Keratinocyte (primary cell): ENCODE measurements at regions not wholly inside any gene's neighbourhood (a gene's known extent, or its start where the extent isn't known, plus 50 kb on each side); places are given as distances from the start of the nearest gene placed in this dataset.

ENCODE experiments used
- DNase-seq: peaks from one replicate; pipeline ENCODE4 v3.0.0-alpha.2; 2011; ENCODE audit warnings: low read depth, missing footprints, low spot score
- FAIRE-seq: peaks from 2 replicates; lab custom pipeline; 2011; peaks lifted over from hg19 to GRCh38; lab: Jason Lieb, UNC
- H2AFZ ChIP-seq: 2 replicates; pipeline ENCODE4 v1.6.0; 2012; ENCODE audit warnings: low read length, control low read depth, inconsistent platforms; ENCODE audit not compliant: control insufficient read depth
- H3K27ac ChIP-seq: 2 replicates; pipeline ENCODE4 v1.5.1; 2011; ENCODE audit warnings: low read length; ENCODE audit not compliant: control insufficient read depth, insufficient read depth
- H3K27me3 ChIP-seq: 3 replicates; pipeline ENCODE4 v1.6.0; 2011; ENCODE audit warnings: low read length; ENCODE audit not compliant: control insufficient read depth, insufficient read depth; ENCODE audit errors: extremely low read depth
- H3K36me3 ChIP-seq, 2 experiments: 2 replicates in 1 of 2; 3 replicates in 1 of 2; pipeline ENCODE4 v1.5.1; 2011; ENCODE audit warnings: low read length in 2 of 2, mild to moderate bottlenecking in 1 of 2; ENCODE audit not compliant: control insufficient read depth in 2 of 2, insufficient read depth in 2 of 2; ENCODE audit errors: extremely low read depth in 1 of 2
- H3K4me1 ChIP-seq: 3 replicates; pipeline ENCODE4 v1.5.1; 2011; ENCODE audit warnings: low read length; ENCODE audit not compliant: control insufficient read depth, insufficient read depth; ENCODE audit errors: extremely low read depth
- H3K4me2 ChIP-seq: 3 replicates; pipeline ENCODE4 v1.6.0; 2011; ENCODE audit warnings: low read depth, low read length; ENCODE audit not compliant: control insufficient read depth, insufficient read depth; ENCODE audit errors: extremely low read depth
- H3K4me3 ChIP-seq, 3 experiments: fragments of 200-600 bp in 1 of 3; sonication (generic) in 1 of 3; 2 replicates in 2 of 3; 3 replicates in 1 of 3; pipeline ENCODE4 v1.5.1; 2011 to 2016; ENCODE audit warnings: low read length in 3 of 3, mild to moderate bottlenecking in 3 of 3, control low read depth in 2 of 3, inconsistent platforms in 1 of 3, low read depth in 1 of 3, mixed read lengths in 1 of 3, mixed run types in 1 of 3, moderate library complexity in 1 of 3; ENCODE audit not compliant: control insufficient read depth in 2 of 3, insufficient read depth in 2 of 3; ENCODE audit errors: extremely low read depth in 1 of 3
- H3K79me2 ChIP-seq: 2 replicates; pipeline ENCODE4 v1.6.0; 2012; ENCODE audit warnings: low read length; ENCODE audit not compliant: control insufficient read depth, insufficient read depth
- H3K9ac ChIP-seq: 3 replicates; pipeline ENCODE4 v1.6.0; 2011; ENCODE audit warnings: low read length; ENCODE audit not compliant: control insufficient read depth, insufficient read depth; ENCODE audit errors: extremely low read depth
- H3K9me1 ChIP-seq: 3 replicates; pipeline ENCODE4 v1.6.0; 2011; ENCODE audit warnings: low read length; ENCODE audit not compliant: control insufficient read depth, insufficient read depth; ENCODE audit errors: extremely low read depth
- H3K9me3 ChIP-seq: 2 replicates; pipeline ENCODE4 v1.5.1; 2012; ENCODE audit warnings: low read depth, low read length; ENCODE audit not compliant: control insufficient read depth
- H4K20me1 ChIP-seq: 3 replicates; pipeline ENCODE4 v1.6.0; 2011; ENCODE audit warnings: low read length; ENCODE audit not compliant: control insufficient read depth, insufficient read depth; ENCODE audit errors: extremely low read depth
- EZH2 ChIP-seq: IDR thresholded peaks from one replicate; pipeline ENCODE4 v1.6.1; 2012; ENCODE audit warnings: inconsistent platforms, mild to moderate bottlenecking, low read length, moderate library complexity
- dilution Hi-C: fragments of 300-500 bp; cut with MboI; formaldehyde crosslinking; loops from one replicate; pipeline ENCODE4 v1.7.0; 2020; ENCODE audit warnings: low sequenced_read_pairs; ENCODE audit not compliant: extremely low pct_ligation_motif_present
- TF ChIP-seq, protein P1 (sequence below), 3 experiments: IDR thresholded peaks in 1 of 3; conservative IDR thresholded peaks in 1 of 3; optimal IDR thresholded peaks in 1 of 3; 2 replicates in 2 of 3; 3 replicates in 1 of 3; pipeline versions ENCODE3 to v1.5.1; 2011; ENCODE audit warnings: low read length in 3 of 3, mild to moderate bottlenecking in 3 of 3, moderate library complexity in 2 of 3, control low read depth in 1 of 3, inconsistent platforms in 1 of 3; ENCODE audit not compliant: insufficient read depth in 2 of 3; ENCODE audit errors: extremely low read depth in 1 of 3

DNA sequence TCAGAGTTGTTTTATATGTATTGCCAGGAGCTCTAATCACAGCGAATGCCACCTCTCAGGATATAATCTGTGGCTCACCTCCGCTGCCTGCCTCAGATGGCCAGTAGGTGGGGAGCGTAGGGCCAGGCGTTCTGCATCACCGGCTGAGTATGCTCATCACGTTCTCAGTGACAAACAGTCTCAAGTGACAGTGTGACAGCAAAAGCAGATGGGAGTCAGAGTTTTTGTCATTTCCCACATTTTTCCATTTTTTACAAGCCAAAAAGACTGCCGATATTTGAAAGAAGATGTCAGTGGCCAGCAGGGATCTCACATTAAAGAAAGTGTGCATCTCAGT, 208.7 kb downstream of the ALDH8A1 start:
- H3K27me3 ChIP-seq, result no peaks in the 10 kb centered on the region
- H3K27ac ChIP-seq, result no peak overlapping the region
- TF ChIP-seq, protein P1, sequence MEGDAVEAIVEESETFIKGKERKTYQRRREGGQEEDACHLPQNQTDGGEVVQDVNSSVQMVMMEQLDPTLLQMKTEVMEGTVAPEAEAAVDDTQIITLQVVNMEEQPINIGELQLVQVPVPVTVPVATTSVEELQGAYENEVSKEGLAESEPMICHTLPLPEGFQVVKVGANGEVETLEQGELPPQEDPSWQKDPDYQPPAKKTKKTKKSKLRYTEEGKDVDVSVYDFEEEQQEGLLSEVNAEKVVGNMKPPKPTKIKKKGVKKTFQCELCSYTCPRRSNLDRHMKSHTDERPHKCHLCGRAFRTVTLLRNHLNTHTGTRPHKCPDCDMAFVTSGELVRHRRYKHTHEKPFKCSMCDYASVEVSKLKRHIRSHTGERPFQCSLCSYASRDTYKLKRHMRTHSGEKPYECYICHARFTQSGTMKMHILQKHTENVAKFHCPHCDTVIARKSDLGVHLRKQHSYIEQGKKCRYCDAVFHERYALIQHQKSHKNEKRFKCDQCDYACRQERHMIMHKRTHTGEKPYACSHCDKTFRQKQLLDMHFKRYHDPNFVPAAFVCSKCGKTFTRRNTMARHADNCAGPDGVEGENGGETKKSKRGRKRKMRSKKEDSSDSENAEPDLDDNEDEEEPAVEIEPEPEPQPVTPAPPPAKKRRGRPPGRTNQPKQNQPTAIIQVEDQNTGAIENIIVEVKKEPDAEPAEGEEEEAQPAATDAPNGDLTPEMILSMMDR (optimal IDR thresholded peaks at IDR 0.05 in 1 of 3, IDR thresholded peaks at IDR 0.05 in 1 of 3, conservative IDR thresholded peaks at IDR 0.05 in 1 of 3; ENCODE audit: extremely low read depth in 1 of 3, insufficient read depth in 2 of 3, low read length in 3 of 3), result no peak
- TF ChIP-seq EZH2, result no peak
- DNase-seq (no peak), FAIRE-seq (no peak)
- dilution Hi-C loops, result no loop called here
- H3K9me3 ChIP-seq, result no peaks in the 10 kb centered on the region
- H3K4me3 ChIP-seq, result no peak overlapping the region
- H3K4me2 ChIP-seq, result no peak overlapping the region
- H3K4me1 ChIP-seq, result peaks cover 22% of the 10 kb centered on the region
- H3K36me3 ChIP-seq, result no peaks in the 10 kb centered on the region
- H3K9me1 ChIP-seq, result no peaks in the 10 kb centered on the region
- H3K9ac ChIP-seq, result no peak overlapping the region
- H2AFZ ChIP-seq, result no peak overlapping the region
- H4K20me1 ChIP-seq, result no peaks in the 10 kb centered on the region
- no peaks in the 10 kb centered on the region for H3K79me2 ChIP-seq

DNA sequence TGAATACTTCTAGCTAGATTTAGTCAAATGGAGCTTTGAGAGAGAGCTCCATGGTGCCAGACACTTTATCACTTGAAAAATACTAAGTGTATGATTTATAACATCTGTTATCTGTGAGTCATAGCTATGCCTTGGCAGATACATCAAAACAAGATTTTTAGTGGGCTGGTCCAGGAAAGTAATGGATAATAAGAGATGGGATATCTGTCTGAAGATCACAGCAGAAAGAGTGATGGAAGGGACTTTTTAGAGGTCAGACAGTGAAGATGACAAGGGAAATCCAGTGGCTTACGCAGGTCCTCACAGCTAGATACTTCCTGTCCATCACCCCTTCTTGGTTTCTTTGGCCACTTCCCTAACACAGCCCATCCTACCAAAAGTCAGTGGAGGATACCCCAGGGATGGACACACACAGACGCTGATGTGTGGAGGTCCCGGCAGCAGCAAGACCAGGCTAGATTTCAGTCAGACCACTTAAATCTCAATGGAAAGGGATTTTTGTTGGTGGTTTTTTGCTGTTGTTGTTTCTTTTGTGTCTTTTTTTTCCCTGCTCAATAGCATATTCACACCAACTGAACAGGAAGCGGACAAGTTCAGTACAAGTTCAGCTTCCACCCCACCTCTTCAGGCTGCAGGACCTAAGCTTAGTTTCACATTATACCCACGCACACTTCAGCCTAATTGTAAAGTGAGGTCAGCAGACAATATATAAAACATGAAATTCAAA, 209.3 kb downstream of the ALDH8A1 start:
- H3K9ac ChIP-seq, result no peak overlapping the region
- no peaks in the 10 kb centered on the region for H4K20me1 ChIP-seq
- no peaks in the 10 kb centered on the region for H3K36me3 ChIP-seq
- peak overlapping the region in 1 of 3 experiments; percentile 21 for H3K4me3 ChIP-seq
- peaks cover 22% of the 10 kb centered on the region for H3K4me1 ChIP-seq
- H3K79me2 ChIP-seq, result no peaks in the 10 kb centered on the region
- TF ChIP-seq, protein P1 (optimal IDR thresholded peaks at IDR 0.05 in 1 of 3, IDR thresholded peaks at IDR 0.05 in 1 of 3, conservative IDR thresholded peaks at IDR 0.05 in 1 of 3; ENCODE audit: extremely low read depth in 1 of 3, insufficient read depth in 2 of 3, low read length in 3 of 3), result no peak
- no peak for TF ChIP-seq EZH2
- no peak overlapping the region for H3K27ac ChIP-seq
- no peaks in the 10 kb centered on the region for H3K9me1 ChIP-seq
- DNase-seq (no peak), FAIRE-seq (peak; percentile 69)
- H3K4me2 ChIP-seq, result no peak overlapping the region
- dilution Hi-C loops, result no loop called here
- H2AFZ ChIP-seq, result no peak overlapping the region
- no peaks in the 10 kb centered on the region for H3K9me3 ChIP-seq
- H3K27me3 ChIP-seq, result no peaks in the 10 kb centered on the region
